Thymus (tissue), 11 donors: ENCODE measurements at regions not wholly inside any gene's neighbourhood (a gene's known extent, or its start where the extent isn't known, plus 50 kb on each side); places are given as distances from the start of the nearest gene placed in this dataset.

Experiments used
- DNase-seq, 9 donors: peaks; one replicate each; pipeline ENCODE4 v3.0.0-alpha.2; 2013; ENCODE audit warnings: low spot score in 9 of 9, low read depth in 6 of 9, missing footprints in 1 of 9
- H3K27ac ChIP-seq, 2 donors: one replicate each; pipeline ENCODE4 v1.5.1; 2013; ENCODE audit warnings: control low read depth in 1 of 2, low read depth in 1 of 2, low read length in 1 of 2, mild to moderate bottlenecking in 1 of 2, moderate library complexity in 1 of 2
- H3K27me3 ChIP-seq, 2 donors: one replicate each; pipeline ENCODE4 v1.5.1; 2013; ENCODE audit warnings: low read length in 1 of 2; ENCODE audit not compliant: control insufficient read depth in 2 of 2, insufficient read depth in 1 of 2
- H3K36me3 ChIP-seq, 2 donors: one replicate each; pipeline ENCODE4 v1.5.1; 2013; ENCODE audit warnings: low read length in 1 of 2, mild to moderate bottlenecking in 1 of 2, moderate library complexity in 1 of 2; ENCODE audit not compliant: control insufficient read depth in 2 of 2, insufficient read depth in 2 of 2
- H3K4me1 ChIP-seq, 2 donors: one replicate each; pipeline ENCODE4 v1.5.1; 2013; ENCODE audit warnings: low read length in 2 of 2; ENCODE audit not compliant: control insufficient read depth in 2 of 2, insufficient read depth in 2 of 2
- H3K4me3 ChIP-seq, 2 donors: one replicate each; pipeline ENCODE4 v1.5.1; 2013; ENCODE audit warnings: low read length in 2 of 2, control low read depth in 1 of 2, mild to moderate bottlenecking in 1 of 2
- H3K9me3 ChIP-seq, 2 donors: one replicate each; pipeline ENCODE4 v1.5.1; 2013; ENCODE audit warnings: low read length in 1 of 2, mild to moderate bottlenecking in 1 of 2; ENCODE audit not compliant: control insufficient read depth in 2 of 2, insufficient read depth in 1 of 2
- WGBS: extraction: QIAGEN DNeasy Blood & Tissue Kit; methylation state at CpG from one replicate; pipeline ENCODE4 v1.1.7; 2013; 5-methylcytosine and 5-hydroxymethylcytosine counted together
- donor health status: healthy.

DNA sequence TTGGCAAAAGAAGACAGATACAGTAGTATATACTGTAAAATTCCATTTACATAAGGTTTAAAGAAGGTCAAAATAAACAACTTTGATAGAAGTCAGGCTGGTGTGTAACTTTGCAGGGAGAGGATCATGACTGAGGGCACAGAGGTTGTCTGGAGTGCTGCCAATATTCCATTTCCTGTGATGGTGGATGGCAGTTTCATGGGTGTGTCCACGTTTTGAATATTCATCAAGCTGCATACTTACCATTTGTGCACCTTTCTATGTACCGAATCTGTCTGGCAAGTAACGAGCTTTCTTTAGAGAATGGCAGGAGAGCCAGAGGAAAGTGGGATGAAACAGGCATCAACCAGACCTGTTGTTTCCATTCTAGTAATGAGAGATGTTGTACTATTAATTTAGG, 420.5 kb upstream of the HTR2A start:
- no peaks in the 10 kb centered on the region for H3K36me3 ChIP-seq
- H3K4me1 ChIP-seq, result no peaks in the 10 kb centered on the region
- WGBS, result 87% methylated on average over 3 of the region's 3 CpGs
- no peaks in the 10 kb centered on the region for H3K9me3 ChIP-seq
- no peak overlapping the region for H3K27ac ChIP-seq
- H3K27me3 ChIP-seq, result no peaks in the 10 kb centered on the region
- no peak for DNase-seq
- no peak overlapping the region for H3K4me3 ChIP-seq

DNA sequence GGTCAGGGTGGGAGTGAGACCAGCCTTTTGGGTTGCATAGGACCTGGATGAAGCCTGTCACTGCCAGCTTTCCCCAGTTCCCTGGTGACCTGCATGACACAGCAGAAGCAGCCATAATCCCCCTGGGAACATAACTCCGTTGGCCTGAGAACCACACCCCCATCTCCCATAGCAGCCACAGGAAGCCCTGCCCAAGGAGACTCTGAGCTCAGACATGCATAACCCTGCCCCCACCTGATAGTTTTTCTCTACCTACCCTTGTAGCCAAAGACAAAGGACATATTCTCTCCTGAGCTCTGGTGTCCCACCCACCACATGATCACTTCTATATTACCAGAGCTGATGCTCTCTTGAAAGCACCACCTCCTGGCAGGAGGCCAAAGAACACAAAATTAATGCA, 413.5 kb upstream of the HTR2A start:
- no peak for DNase-seq
- Histone ChIP-seq H3K36me3 (no peaks in the 10 kb centered on the region), H3K27ac (no peak overlapping the region), H3K27me3 (no peaks in the 10 kb centered on the region), H3K4me1 (no peaks in the 10 kb centered on the region), H3K9me3 (peaks cover 0 to 4% of the 10 kb centered on the region in 2 donors), H3K4me3 (no peak overlapping the region)
- WGBS, result 97% methylated on average over 1 of the region's 1 CpG

DNA sequence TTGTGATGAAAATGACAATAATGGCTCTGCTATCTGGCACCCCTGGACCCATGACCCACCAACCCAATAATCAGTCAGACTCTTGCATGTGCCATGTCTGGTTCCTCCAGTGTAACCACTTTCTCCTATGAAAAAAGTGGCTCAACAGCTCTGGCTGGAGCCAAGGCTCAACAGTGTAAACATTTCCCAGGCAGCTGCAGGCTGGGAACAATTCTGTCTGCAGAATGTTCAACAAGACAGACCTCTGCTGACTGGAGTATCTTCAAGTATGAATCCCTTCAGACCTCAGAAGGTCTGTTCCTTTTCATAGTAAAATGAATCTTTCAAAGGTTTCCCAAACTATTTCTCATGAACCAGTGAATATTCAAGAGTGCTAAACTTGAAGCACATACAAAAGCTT, 410.1 kb upstream of the HTR2A start:
- H3K27me3 ChIP-seq, result no peaks in the 10 kb centered on the region
- no peak overlapping the region for H3K27ac ChIP-seq
- no peak overlapping the region for H3K4me3 ChIP-seq
- DNase-seq, result no peak
- H3K4me1 ChIP-seq, result no peaks in the 10 kb centered on the region
- H3K9me3 ChIP-seq, result peaks cover 0 to 4% of the 10 kb centered on the region in 2 donors
- H3K36me3 ChIP-seq, result no peaks in the 10 kb centered on the region

DNA sequence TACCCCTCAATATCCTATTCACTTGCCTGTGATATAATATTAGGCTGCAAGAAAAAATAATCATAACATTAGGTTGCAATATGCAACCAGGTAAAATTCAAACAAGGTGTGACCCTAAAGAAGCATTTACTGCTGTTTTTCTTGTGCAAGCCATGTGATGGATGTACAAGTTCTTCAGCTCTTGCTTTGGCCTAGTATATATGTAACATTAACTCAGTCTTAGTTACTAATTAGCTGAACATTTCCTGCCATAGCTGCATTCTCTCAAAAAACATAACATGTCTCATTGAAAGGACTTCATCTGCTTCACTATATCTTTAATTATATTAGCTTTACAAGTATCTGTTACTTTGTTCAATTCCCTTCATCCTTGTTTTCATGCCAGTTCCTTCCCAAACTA, 406.8 kb upstream of the HTR2A start:
- no peaks in the 10 kb centered on the region for H3K36me3 ChIP-seq
- H3K9me3 ChIP-seq, result no peaks in the 10 kb centered on the region
- H3K27me3 ChIP-seq, result no peaks in the 10 kb centered on the region
- no peak overlapping the region for H3K4me3 ChIP-seq
- no peak for DNase-seq
- H3K27ac ChIP-seq, result no peak overlapping the region
- no peaks in the 10 kb centered on the region for H3K4me1 ChIP-seq

DNA sequence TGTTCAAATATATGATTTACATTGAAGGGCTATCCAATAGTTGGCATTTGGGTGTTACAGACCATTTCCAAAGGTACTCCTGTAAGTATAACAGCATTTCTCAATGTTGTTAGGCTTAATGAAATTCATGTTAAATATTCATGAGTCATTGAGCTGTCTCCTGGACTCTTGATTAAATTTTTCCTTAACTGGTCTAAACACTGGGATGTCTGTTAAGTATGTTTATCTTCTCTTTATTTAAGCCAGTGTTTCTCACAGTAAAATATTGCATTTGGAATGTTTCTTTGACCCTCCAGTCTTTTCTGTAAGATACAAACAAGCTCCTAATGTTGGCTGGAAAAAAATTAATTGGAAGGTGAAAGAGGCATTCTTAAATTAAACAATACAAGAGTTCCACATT, 402.5 kb upstream of the HTR2A start:
- Histone ChIP-seq H3K36me3 (no peaks in the 10 kb centered on the region), H3K27ac (no peak overlapping the region), H3K4me1 (no peaks in the 10 kb centered on the region), H3K4me3 (no peak overlapping the region), H3K27me3 (no peaks in the 10 kb centered on the region), H3K9me3 (no peaks in the 10 kb centered on the region)
- no peak for DNase-seq

GRCh38 chr13:47298506-47298905, 401.7 kb upstream of the HTR2A start:
- Histone ChIP-seq H3K4me3 (no peak overlapping the region), H3K4me1 (no peaks in the 10 kb centered on the region), H3K36me3 (no peaks in the 10 kb centered on the region), H3K27ac (no peak overlapping the region), H3K27me3 (no peaks in the 10 kb centered on the region), H3K9me3 (no peaks in the 10 kb centered on the region)
- 82% methylated on average over 2 of the region's 2 CpGs for WGBS
- no peak for DNase-seq

GRCh38 chr13:47294691-47295090, 397.8 kb upstream of the HTR2A start:
- H3K4me3 ChIP-seq, result no peak overlapping the region
- no peaks in the 10 kb centered on the region for H3K36me3 ChIP-seq
- no peak for DNase-seq
- H3K27ac ChIP-seq, result no peak overlapping the region
- WGBS, result 78% methylated on average over 3 of the region's 3 CpGs
- H3K9me3 ChIP-seq, result no peaks in the 10 kb centered on the region
- H3K4me1 ChIP-seq, result no peaks in the 10 kb centered on the region
- H3K27me3 ChIP-seq, result no peaks in the 10 kb centered on the region

DNA sequence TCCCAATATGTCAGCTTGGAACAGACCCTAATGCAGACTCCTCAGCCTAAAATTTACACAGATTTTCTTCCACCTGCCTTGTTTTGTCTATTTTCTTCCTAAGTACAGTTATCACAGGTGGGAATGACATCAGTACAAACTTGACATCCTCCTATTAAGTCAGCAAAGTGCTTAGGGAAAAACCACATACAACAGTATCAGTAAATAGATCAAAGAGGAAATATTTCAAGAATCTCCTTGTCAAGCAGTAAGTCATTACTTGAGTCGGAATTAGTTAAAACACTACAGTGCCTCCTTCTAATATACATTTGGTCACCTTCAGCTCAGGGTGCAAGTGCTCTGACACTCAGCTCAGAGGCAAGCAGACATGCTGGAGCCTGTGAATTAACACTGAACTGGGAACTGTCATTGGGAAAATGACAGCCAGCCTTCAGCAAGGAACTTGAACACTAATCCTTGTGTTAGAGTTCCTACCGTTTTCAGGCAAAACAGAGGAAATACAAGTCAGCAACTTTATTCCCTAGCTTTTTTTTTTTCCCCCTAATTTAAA, 394.3 kb upstream of the HTR2A start:
- Histone ChIP-seq H3K36me3 (no peaks in the 10 kb centered on the region), H3K27ac (no peak overlapping the region), H3K4me3 (no peak overlapping the region), H3K9me3 (no peaks in the 10 kb centered on the region), H3K4me1 (no peaks in the 10 kb centered on the region), H3K27me3 (no peaks in the 10 kb centered on the region)
- DNase-seq, result no peak
- WGBS, result 54% methylated on average over 2 of the region's 2 CpGs

DNA sequence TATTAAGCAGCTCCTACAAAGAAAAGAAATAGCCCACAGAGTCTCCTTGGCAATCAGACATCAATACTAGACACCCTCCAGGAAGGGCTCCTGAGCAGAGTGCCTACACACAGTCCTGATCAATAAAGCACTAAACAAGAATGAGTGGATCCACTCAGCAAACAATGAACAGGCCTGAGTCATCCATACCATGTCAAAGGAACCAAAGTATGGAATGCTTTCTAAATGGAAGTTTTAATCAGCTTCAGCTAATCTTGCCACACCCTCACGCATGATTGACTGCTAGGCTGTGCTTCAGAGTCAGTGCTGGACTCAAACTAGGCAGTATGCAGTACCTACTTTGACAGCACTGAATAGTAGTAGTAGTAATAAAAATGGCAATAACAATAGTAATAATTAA, 392.7 kb upstream of the HTR2A start:
- no peak overlapping the region for H3K27ac ChIP-seq
- no peaks in the 10 kb centered on the region for H3K4me1 ChIP-seq
- H3K4me3 ChIP-seq, result no peak overlapping the region
- H3K27me3 ChIP-seq, result no peaks in the 10 kb centered on the region
- 98% methylated on average over 1 of the region's 1 CpG for WGBS
- H3K36me3 ChIP-seq, result no peaks in the 10 kb centered on the region
- H3K9me3 ChIP-seq, result no peaks in the 10 kb centered on the region
- no peak for DNase-seq

GRCh38 chr13:47288546-47288945, 391.7 kb upstream of the HTR2A start:
- Histone ChIP-seq H3K4me1 (no peaks in the 10 kb centered on the region), H3K4me3 (no peak overlapping the region), H3K27me3 (no peaks in the 10 kb centered on the region), H3K36me3 (no peaks in the 10 kb centered on the region), H3K27ac (no peak overlapping the region), H3K9me3 (no peaks in the 10 kb centered on the region)
- 86% methylated on average over 5 of the region's 5 CpGs for WGBS
- DNase-seq, result no peak
